ENCODE measurements at regions not wholly inside any gene's neighbourhood (a gene's known extent, or its start where the extent isn't known, plus 50 kb on each side); places are given as distances from the start of the nearest gene placed in this dataset.

- Histone ChIP-seq H3K9ac (no peak overlapping the region), H3F3A (ENCODE audit: low read depth) (no peaks in the 10 kb centered on the region), H4K20me1 (ENCODE audit: low read depth) (no peaks in the 10 kb centered on the region), H3K4me3 (no peak overlapping the region), H3K9me3 (ENCODE audit: low read depth) (no peaks in the 10 kb centered on the region), H3K4me1 (no peaks in the 10 kb centered on the region), H3K79me2 (ENCODE audit: low read depth) (no peaks in the 10 kb centered on the region), H3K36me3 (no peaks in the 10 kb centered on the region), H3K27me3 (no peaks in the 10 kb centered on the region), H3K27ac (no peak overlapping the region), H2AFZ (replicated peaks) (no peak overlapping the region), H3K4me2 (no peak overlapping the region)
- DNase-seq (ENCODE audit: low spot score) = no peak
- Mint-ChIP-seq H3K9me3 (no peaks in the 10 kb centered on the region), H3K36me3 (no peaks in the 10 kb centered on the region), H3K27ac (no peak overlapping the region), H3K4me3 (no peak overlapping the region), H3K27me3 (ENCODE audit: insufficient read depth, low read depth) (no peaks in the 10 kb centered on the region), H3K4me1 (no peaks in the 10 kb centered on the region)
- TF ChIP-seq EZH2 (IDR thresholded peaks at IDR 0.05) (no peak), CTCF (IDR thresholded peaks at IDR 0.05) (no peak), EZH2phosphoT487 (IDR thresholded peaks at IDR 0.05) (no peak)
Observed at GRCh38 chr10:55137063-55137462, 336.0 kb upstream of the PCDH15 start.

GRCh38 chr10:55104738-55105137 lies 303.7 kb upstream of the PCDH15 start:
- no peaks in the 10 kb centered on the region for H3K36me3 ChIP-seq

GRCh38 chr10:55098452-55098851 lies 297.4 kb upstream of the PCDH15 start:
- TF ChIP-seq EZH2phosphoT487 (IDR thresholded peaks at IDR 0.05) (no peak), EZH2 (IDR thresholded peaks at IDR 0.05) (no peak), CTCF (IDR thresholded peaks at IDR 0.05) (no peak)
- no peaks in the 10 kb centered on the region for H3F3A ChIP-seq (ENCODE audit: low read depth)
- H3K79me2 ChIP-seq (ENCODE audit: low read depth) = no peaks in the 10 kb centered on the region
- Mint-ChIP-seq H3K36me3 (no peaks in the 10 kb centered on the region), H3K4me1 (no peaks in the 10 kb centered on the region), H3K27me3 (ENCODE audit: insufficient read depth, low read depth) (peaks cover 2% of the 10 kb centered on the region), H3K4me3 (no peak overlapping the region), H3K9me3 (no peaks in the 10 kb centered on the region), H3K27ac (no peak overlapping the region)
- DNase-seq (ENCODE audit: low spot score) = no peak
- H3K9ac ChIP-seq = no peak overlapping the region
- no peak overlapping the region for H3K4me2 ChIP-seq
- no peak overlapping the region for H3K27ac ChIP-seq
- no peaks in the 10 kb centered on the region for H3K4me1 ChIP-seq
- no peaks in the 10 kb centered on the region for H3K9me3 ChIP-seq (ENCODE audit: low read depth)
- no peak overlapping the region for H2AFZ ChIP-seq (replicated peaks)
- H3K27me3 ChIP-seq = no peaks in the 10 kb centered on the region
- no peaks in the 10 kb centered on the region for H4K20me1 ChIP-seq (ENCODE audit: low read depth)
- no peaks in the 10 kb centered on the region for H3K36me3 ChIP-seq
- no peak overlapping the region for H3K4me3 ChIP-seq

More at GRCh38 chr10:55104738-55105137, 303.7 kb upstream of the PCDH15 start:
- TF ChIP-seq EZH2 (IDR thresholded peaks at IDR 0.05) (no peak), EZH2phosphoT487 (IDR thresholded peaks at IDR 0.05) (no peak), CTCF (IDR thresholded peaks at IDR 0.05) (no peak)
- Histone ChIP-seq H3K27ac (no peak overlapping the region), H3K9ac (no peak overlapping the region), H4K20me1 (ENCODE audit: low read depth) (no peaks in the 10 kb centered on the region), H3K4me2 (no peak overlapping the region), H3K9me3 (ENCODE audit: low read depth) (no peaks in the 10 kb centered on the region), H3K4me3 (no peak overlapping the region), H3K27me3 (no peaks in the 10 kb centered on the region), H3K4me1 (no peaks in the 10 kb centered on the region), H3K79me2 (ENCODE audit: low read depth) (no peaks in the 10 kb centered on the region), H2AFZ (replicated peaks) (no peak overlapping the region), H3F3A (ENCODE audit: low read depth) (no peaks in the 10 kb centered on the region)
- Mint-ChIP-seq H3K4me3 (no peak overlapping the region), H3K36me3 (no peaks in the 10 kb centered on the region), H3K27me3 (ENCODE audit: insufficient read depth, low read depth) (peaks cover 2% of the 10 kb centered on the region), H3K9me3 (no peaks in the 10 kb centered on the region), H3K4me1 (no peaks in the 10 kb centered on the region), H3K27ac (no peak overlapping the region)
- no peak for DNase-seq (ENCODE audit: low spot score)

Measured in neural progenitor cell (in vitro differentiated cells).